ENCODE measurements at regions not wholly inside any gene's neighbourhood (a gene's known extent, or its start where the extent isn't known, plus 50 kb on each side); places are given as distances from the start of the nearest gene placed in this dataset.

GRCh38 chrX:122246937-122247336, 937.1 kb upstream of the GRIA3 start:
- TF ChIP-seq NR2F2 (IDR thresholded peaks at IDR 0.05) = no peak
- no peak for TF ChIP-seq TAF1 (conservative IDR thresholded peaks at IDR 0.05)
- TF ChIP-seq YY1 (IDR thresholded peaks at IDR 0.05) = no peak
- TF ChIP-seq, protein P1, sequence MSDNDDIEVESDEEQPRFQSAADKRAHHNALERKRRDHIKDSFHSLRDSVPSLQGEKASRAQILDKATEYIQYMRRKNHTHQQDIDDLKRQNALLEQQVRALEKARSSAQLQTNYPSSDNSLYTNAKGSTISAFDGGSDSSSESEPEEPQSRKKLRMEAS (IDR thresholded peaks at IDR 0.05) = no peak
- no peak for TF ChIP-seq JUND (IDR thresholded peaks at IDR 0.05)
- TF ChIP-seq REST (IDR thresholded peaks at IDR 0.05) = no peak
- TF ChIP-seq RXRA (IDR thresholded peaks at IDR 0.05) = no peak
- no peak for TF ChIP-seq FOXA2 (IDR thresholded peaks at IDR 0.05)
- TF ChIP-seq HNF4G (IDR thresholded peaks at IDR 0.05) = no peak
- TF ChIP-seq HNF4A (conservative IDR thresholded peaks at IDR 0.05) = no peak
- TF ChIP-seq, protein P2, sequence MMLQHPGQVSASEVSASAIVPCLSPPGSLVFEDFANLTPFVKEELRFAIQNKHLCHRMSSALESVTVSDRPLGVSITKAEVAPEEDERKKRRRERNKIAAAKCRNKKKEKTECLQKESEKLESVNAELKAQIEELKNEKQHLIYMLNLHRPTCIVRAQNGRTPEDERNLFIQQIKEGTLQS (IDR thresholded peaks at IDR 0.05) = no peak
- TF ChIP-seq, protein P3, sequence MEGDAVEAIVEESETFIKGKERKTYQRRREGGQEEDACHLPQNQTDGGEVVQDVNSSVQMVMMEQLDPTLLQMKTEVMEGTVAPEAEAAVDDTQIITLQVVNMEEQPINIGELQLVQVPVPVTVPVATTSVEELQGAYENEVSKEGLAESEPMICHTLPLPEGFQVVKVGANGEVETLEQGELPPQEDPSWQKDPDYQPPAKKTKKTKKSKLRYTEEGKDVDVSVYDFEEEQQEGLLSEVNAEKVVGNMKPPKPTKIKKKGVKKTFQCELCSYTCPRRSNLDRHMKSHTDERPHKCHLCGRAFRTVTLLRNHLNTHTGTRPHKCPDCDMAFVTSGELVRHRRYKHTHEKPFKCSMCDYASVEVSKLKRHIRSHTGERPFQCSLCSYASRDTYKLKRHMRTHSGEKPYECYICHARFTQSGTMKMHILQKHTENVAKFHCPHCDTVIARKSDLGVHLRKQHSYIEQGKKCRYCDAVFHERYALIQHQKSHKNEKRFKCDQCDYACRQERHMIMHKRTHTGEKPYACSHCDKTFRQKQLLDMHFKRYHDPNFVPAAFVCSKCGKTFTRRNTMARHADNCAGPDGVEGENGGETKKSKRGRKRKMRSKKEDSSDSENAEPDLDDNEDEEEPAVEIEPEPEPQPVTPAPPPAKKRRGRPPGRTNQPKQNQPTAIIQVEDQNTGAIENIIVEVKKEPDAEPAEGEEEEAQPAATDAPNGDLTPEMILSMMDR (IDR thresholded peaks at IDR 0.05; ENCODE audit: low read depth, low read length, missing input control) = no peak
- TF ChIP-seq SP1 (IDR thresholded peaks at IDR 0.05) = no peak
- Histone ChIP-seq H3K9me3 (ENCODE audit: control insufficient read depth in 4 of 4, low read length in 3 of 4) (no peaks in the 10 kb centered on the region), H3K4me3 (ENCODE audit: low read depth in 1 of 3, low read length in 3 of 3) (no peak overlapping the region), H3K27me3 (ENCODE audit: control insufficient read depth in 4 of 4, insufficient read depth in 4 of 4, low read length in 3 of 4) (no peaks in the 10 kb centered on the region), H3K36me3 (ENCODE audit: control insufficient read depth in 4 of 4, insufficient read depth in 3 of 4, low read depth in 1 of 4, low read length in 3 of 4) (no peaks in the 10 kb centered on the region), H3K27ac (ENCODE audit: low read depth in 1 of 2, low read length in 2 of 2) (no peak overlapping the region), H3K9ac (ENCODE audit: low read depth in 1 of 2, low read length in 2 of 2) (no peak overlapping the region), H3K4me1 (ENCODE audit: control insufficient read depth in 4 of 4, insufficient read depth in 4 of 4, low read length in 3 of 4) (no peaks in the 10 kb centered on the region)
- 76% methylated on average over 3 of the region's 3 CpGs for WGBS
- no peak for DNase-seq (ENCODE audit: low spot score)

DNA sequence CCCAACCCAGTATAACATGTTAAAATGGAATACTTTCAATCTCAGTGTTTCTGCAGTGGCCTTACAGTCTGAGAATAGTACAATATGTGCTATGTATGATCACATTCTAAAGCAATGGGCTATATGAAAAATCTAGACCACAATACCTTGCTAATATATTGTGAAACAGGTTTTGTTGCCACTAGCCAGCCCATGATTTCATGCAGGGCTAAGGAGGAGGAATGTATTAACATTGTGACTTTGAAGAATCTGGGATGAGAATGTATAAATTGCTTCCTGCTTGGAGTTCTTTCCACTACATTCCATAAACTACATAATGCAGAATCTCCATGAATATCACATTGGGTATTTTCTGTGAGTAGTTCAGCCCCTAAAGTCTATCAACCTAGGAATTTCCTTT, 935.4 kb upstream of the GRIA3 start:
- Histone ChIP-seq H3K36me3 (ENCODE audit: control insufficient read depth in 4 of 4, insufficient read depth in 3 of 4, low read depth in 1 of 4, low read length in 3 of 4) (no peaks in the 10 kb centered on the region), H3K4me3 (ENCODE audit: low read depth in 1 of 3, low read length in 3 of 3) (no peak overlapping the region), H3K9ac (ENCODE audit: low read depth in 1 of 2, low read length in 2 of 2) (no peak overlapping the region), H3K9me3 (ENCODE audit: control insufficient read depth in 4 of 4, low read length in 3 of 4) (no peaks in the 10 kb centered on the region), H3K27ac (ENCODE audit: low read depth in 1 of 2, low read length in 2 of 2) (no peak overlapping the region), H3K4me1 (ENCODE audit: control insufficient read depth in 4 of 4, insufficient read depth in 4 of 4, low read length in 3 of 4) (no peaks in the 10 kb centered on the region), H3K27me3 (ENCODE audit: control insufficient read depth in 4 of 4, insufficient read depth in 4 of 4, low read length in 3 of 4) (no peaks in the 10 kb centered on the region)
- no peak for DNase-seq (ENCODE audit: low spot score)
- TF ChIP-seq, protein P3 (IDR thresholded peaks at IDR 0.05; ENCODE audit: low read depth, low read length, missing input control) = no peak
- TF ChIP-seq HNF4A (conservative IDR thresholded peaks at IDR 0.05) (no peak), EGR1 (IDR thresholded peaks at IDR 0.05; ENCODE audit: low read depth in 2 of 2) (no peak), GABPA (IDR thresholded peaks at IDR 0.05 in 1 of 2, conservative IDR thresholded peaks at IDR 0.05 in 1 of 2) (no peak), FOXA2 (IDR thresholded peaks at IDR 0.05) (no peak), REST (IDR thresholded peaks at IDR 0.05) (no peak), RAD21 (IDR thresholded peaks at IDR 0.05) (no peak), JUND (IDR thresholded peaks at IDR 0.05) (no peak), FOXA1 (IDR thresholded peaks at IDR 0.05) (no peak), RXRA (IDR thresholded peaks at IDR 0.05) (no peak), NR2F2 (IDR thresholded peaks at IDR 0.05) (no peak), YY1 (IDR thresholded peaks at IDR 0.05) (no peak), SP1 (IDR thresholded peaks at IDR 0.05) (no peak)
- TF ChIP-seq, protein P1 (IDR thresholded peaks at IDR 0.05) = no peak
